Gastrocnemius medialis (tissue), 4 donors: ENCODE measurements at regions not wholly inside any gene's neighbourhood (a gene's known extent, or its start where the extent isn't known, plus 50 kb on each side); places are given as distances from the start of the nearest gene placed in this dataset.

Experiments
- ATAC-seq, 2 donors: fragments of 150-250 bp; one replicate each; pipeline ENCODE4 v1.9.1; 2016
- DNase-seq, 2 donors: peaks; one replicate each; pipeline ENCODE4 v3.0.0-alpha.2; 2019
- H3K27ac ChIP-seq, 4 donors: fragments of 200-600 bp; sonication (generic); 1 replicate in 1 of 4; 2 replicates in 3 of 4; pipeline ENCODE4 v1.5.1; 2016 to 2018; ENCODE audit warnings: mild to moderate bottlenecking in 2 of 4, moderate library complexity in 1 of 4
- H3K27me3 ChIP-seq, 3 donors: fragments of 200-600 bp; sonication (generic) in 2 of 3; 1 replicate in 1 of 3; 2 replicates in 2 of 3; pipeline versions ENCODE4 v1.5.1 to v1.6.0; 2016 to 2019; ENCODE audit warnings: mild to moderate bottlenecking in 1 of 3, moderate library complexity in 1 of 3
- H3K36me3 ChIP-seq, 2 donors: fragments of 200-600 bp; sonication (generic) in 1 of 2; one replicate each; pipeline ENCODE4 v1.5.1; 2017 to 2018
- H3K4me1 ChIP-seq, 2 donors: fragments of 200-600 bp; sonication (generic) in 1 of 2; one replicate each; pipeline ENCODE4 v1.5.1; 2016 to 2017; ENCODE audit warnings: mild to moderate bottlenecking in 2 of 2
- H3K4me3 ChIP-seq, 4 donors: fragments of 200-600 bp; sonication (generic) in 3 of 4; 1 replicate in 1 of 4; 2 replicates in 3 of 4; pipeline ENCODE4 v1.5.1; 2016 to 2019; ENCODE audit warnings: mild to moderate bottlenecking in 2 of 4
- H3K9me3 ChIP-seq, 3 donors: fragments of 200-600 bp; sonication (generic) in 2 of 3; 1 replicate in 1 of 3; 2 replicates in 2 of 3; pipeline ENCODE4 v1.5.1; 2016 to 2019
- CTCF ChIP-seq, 5 experiments: fragments of 450-650 bp in 3 of 5; fragments of 200-600 bp in 2 of 5; sonication (generic) in 2 of 5; IDR thresholded peaks in 4 of 5; conservative IDR thresholded peaks in 1 of 5; 1 replicate in 4 of 5; 2 replicates in 1 of 5; pipeline ENCODE4 v1.5.1; 2016 to 2019; ENCODE audit warnings: antibody characterized with exemption in 5 of 5, mild to moderate bottlenecking in 3 of 5, moderate library complexity in 3 of 5
- POLR2A ChIP-seq, 2 donors: fragments of 450-650 bp; IDR thresholded peaks; one replicate each; pipeline ENCODE4 v1.6.1; 2017; ENCODE audit warnings: antibody characterized with exemption in 2 of 2, mild to moderate bottlenecking in 2 of 2, moderate library complexity in 2 of 2
- in situ Hi-C, 4 donors: fragments of 200-750 bp; cut with MboI; loops; one replicate each; pipeline versions ENCODE4 v1.15.0 to v1.8.0; 2017; ENCODE audit warnings: low sequenced_read_pairs in 4 of 4
- intact Hi-C: fragments of 100-400 bp; cut with DNase I; formaldehyde crosslinking; loops from one replicate; pipeline ENCODE4 v1.15.1; 2023; ENCODE audit warnings: low total_unique reads

GRCh38 chr5:162699361-162699760 lies 631.8 kb downstream of the GABRG2 start:
- intact Hi-C loops = no loop called here
- Histone ChIP-seq H3K27ac (no peak overlapping the region), H3K9me3 (no peaks in the 10 kb centered on the region), H3K27me3 (no peaks in the 10 kb centered on the region), H3K4me1 (no peaks in the 10 kb centered on the region), H3K4me3 (no peak overlapping the region), H3K36me3 (no peaks in the 10 kb centered on the region)
- DNase-seq (no peak), ATAC-seq (no peak)
- TF ChIP-seq POLR2A (IDR thresholded peaks at IDR 0.05) (no peak), CTCF (IDR thresholded peaks at IDR 0.05 in 4 of 5, conservative IDR thresholded peaks at IDR 0.05 in 1 of 5) (no peak)
- in situ Hi-C loops = no loop called here

- no peak for DNase-seq
- in situ Hi-C loops (no loop called here), intact Hi-C loops (no loop called here)
- Histone ChIP-seq H3K9me3 (no peaks in the 10 kb centered on the region), H3K27ac (no peak overlapping the region), H3K27me3 (no peaks in the 10 kb centered on the region), H3K4me3 (no peak overlapping the region), H3K36me3 (no peaks in the 10 kb centered on the region), H3K4me1 (no peaks in the 10 kb centered on the region)
- TF ChIP-seq POLR2A (IDR thresholded peaks at IDR 0.05) = no peak
- TF ChIP-seq CTCF (IDR thresholded peaks at IDR 0.05 in 4 of 5, conservative IDR thresholded peaks at IDR 0.05 in 1 of 5) = no peak
- ATAC-seq = no peak
These were observed 636.3 kb downstream of the GABRG2 start for GRCh38 chr5:162703914-162704313.

- DNase-seq (no peak), ATAC-seq (no peak)
- Histone ChIP-seq H3K27me3 (no peaks in the 10 kb centered on the region), H3K36me3 (no peaks in the 10 kb centered on the region), H3K9me3 (no peaks in the 10 kb centered on the region), H3K4me1 (no peaks in the 10 kb centered on the region), H3K27ac (no peak overlapping the region), H3K4me3 (no peak overlapping the region)
- in situ Hi-C loops = no loop called here
- TF ChIP-seq POLR2A (IDR thresholded peaks at IDR 0.05) (no peak), CTCF (IDR thresholded peaks at IDR 0.05 in 4 of 5, conservative IDR thresholded peaks at IDR 0.05 in 1 of 5) (no peak)
- intact Hi-C loops = no loop called here
These were observed 643.7 kb downstream of the GABRG2 start for GRCh38 chr5:162711244-162711643.

GRCh38 chr5:162719720-162720119 lies 652.1 kb downstream of the GABRG2 start:
- intact Hi-C loops (no loop called here), in situ Hi-C loops (no loop called here)
- TF ChIP-seq POLR2A (IDR thresholded peaks at IDR 0.05) (no peak), CTCF (IDR thresholded peaks at IDR 0.05 in 4 of 5, conservative IDR thresholded peaks at IDR 0.05 in 1 of 5) (no peak)

GRCh38 chr5:162721125-162721524 lies 653.6 kb downstream of the GABRG2 start:
- DNase-seq (no peak), ATAC-seq (no peak)
- Histone ChIP-seq H3K9me3 (no peaks in the 10 kb centered on the region), H3K4me1 (no peaks in the 10 kb centered on the region), H3K27ac (no peak overlapping the region), H3K36me3 (no peaks in the 10 kb centered on the region), H3K27me3 (no peaks in the 10 kb centered on the region), H3K4me3 (no peak overlapping the region)
- TF ChIP-seq CTCF (IDR thresholded peaks at IDR 0.05 in 4 of 5, conservative IDR thresholded peaks at IDR 0.05 in 1 of 5) (no peak), POLR2A (IDR thresholded peaks at IDR 0.05) (no peak)
- intact Hi-C loops (no loop called here), in situ Hi-C loops (no loop called here)

More at GRCh38 chr5:162719720-162720119, 652.1 kb downstream of the GABRG2 start:
- Histone ChIP-seq H3K27me3 (no peaks in the 10 kb centered on the region), H3K27ac (no peak overlapping the region), H3K4me1 (no peaks in the 10 kb centered on the region), H3K36me3 (no peaks in the 10 kb centered on the region), H3K4me3 (no peak overlapping the region), H3K9me3 (no peaks in the 10 kb centered on the region)
- DNase-seq (no peak), ATAC-seq (no peak)
